Fibroblast of pulmonary artery (primary cell): ENCODE measurements at regions not wholly inside any gene's neighbourhood (a gene's known extent, or its start where the extent isn't known, plus 50 kb on each side); places are given as distances from the start of the nearest gene placed in this dataset.
A peak's percentile ranks its signal among the peaks of the same experiment; 100 is the strongest.

Experiments used
- DNase-seq: peaks from one replicate; pipeline ENCODE4 v3.0.0-alpha.2; 2010; ENCODE audit warnings: low read depth
- H3K4me3 ChIP-seq: replicated peaks from 2 replicates; pipeline ENCODE4 v1.5.1; 2011; ENCODE audit warnings: low read depth, mild to moderate bottlenecking, control low read depth, low read length, moderate library complexity
- TF ChIP-seq, protein P1 (sequence below): IDR thresholded peaks from 2 replicates; pipeline ENCODE4 v1.5.1; 2011; ENCODE audit warnings: mild to moderate bottlenecking, control low read depth, low read length, inconsistent platforms; ENCODE audit errors: missing control alignments

GRCh38 chr14:80403036-80403435 is 191.7 kb upstream of the DIO2 start:
- TF ChIP-seq, protein P1, sequence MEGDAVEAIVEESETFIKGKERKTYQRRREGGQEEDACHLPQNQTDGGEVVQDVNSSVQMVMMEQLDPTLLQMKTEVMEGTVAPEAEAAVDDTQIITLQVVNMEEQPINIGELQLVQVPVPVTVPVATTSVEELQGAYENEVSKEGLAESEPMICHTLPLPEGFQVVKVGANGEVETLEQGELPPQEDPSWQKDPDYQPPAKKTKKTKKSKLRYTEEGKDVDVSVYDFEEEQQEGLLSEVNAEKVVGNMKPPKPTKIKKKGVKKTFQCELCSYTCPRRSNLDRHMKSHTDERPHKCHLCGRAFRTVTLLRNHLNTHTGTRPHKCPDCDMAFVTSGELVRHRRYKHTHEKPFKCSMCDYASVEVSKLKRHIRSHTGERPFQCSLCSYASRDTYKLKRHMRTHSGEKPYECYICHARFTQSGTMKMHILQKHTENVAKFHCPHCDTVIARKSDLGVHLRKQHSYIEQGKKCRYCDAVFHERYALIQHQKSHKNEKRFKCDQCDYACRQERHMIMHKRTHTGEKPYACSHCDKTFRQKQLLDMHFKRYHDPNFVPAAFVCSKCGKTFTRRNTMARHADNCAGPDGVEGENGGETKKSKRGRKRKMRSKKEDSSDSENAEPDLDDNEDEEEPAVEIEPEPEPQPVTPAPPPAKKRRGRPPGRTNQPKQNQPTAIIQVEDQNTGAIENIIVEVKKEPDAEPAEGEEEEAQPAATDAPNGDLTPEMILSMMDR, result no peak
- H3K4me3 ChIP-seq, result no peak overlapping the region
- DNase-seq, result no peak

GRCh38 chr14:80395031-80395430 is 183.7 kb upstream of the DIO2 start:
- TF ChIP-seq, protein P1, result no peak
- DNase-seq, result no peak
- no peak overlapping the region for H3K4me3 ChIP-seq

GRCh38 chr14:80393766-80394165 is 182.5 kb upstream of the DIO2 start:
- TF ChIP-seq, protein P1, result no peak

GRCh38 chr14:80390906-80391305 is 179.6 kb upstream of the DIO2 start:
- no peak overlapping the region for H3K4me3 ChIP-seq
- DNase-seq, result peak; percentile 66
- TF ChIP-seq, protein P1, result no peak

More at GRCh38 chr14:80393766-80394165, 182.5 kb upstream of the DIO2 start:
- no peak for DNase-seq
- no peak overlapping the region for H3K4me3 ChIP-seq

GRCh38 chr14:80388980-80389711 is 177.8 kb upstream of the DIO2 start:
- DNase-seq, result peak; percentile 83
- no peak overlapping the region for H3K4me3 ChIP-seq
- TF ChIP-seq, protein P1, result no peak

DNA sequence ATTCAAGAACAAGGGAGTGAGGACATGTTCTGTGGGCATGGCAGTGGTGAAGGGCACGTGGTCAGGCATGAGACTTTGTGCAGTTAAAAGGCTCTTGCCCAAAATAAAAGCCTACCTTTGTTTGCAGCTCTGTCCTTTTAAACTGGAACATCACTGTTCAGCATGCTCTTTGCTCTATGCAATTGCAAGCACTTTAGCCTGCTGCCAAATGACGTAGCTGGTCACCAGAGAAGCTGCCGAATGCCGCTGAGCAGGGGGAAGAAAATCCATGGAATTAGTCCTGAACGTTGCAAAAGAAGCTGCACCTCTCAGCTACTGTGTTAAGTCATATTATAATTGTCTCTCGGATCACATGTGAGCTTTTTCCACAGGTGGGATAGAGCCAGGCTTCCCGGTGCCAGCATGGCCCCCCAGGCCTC is 176.3 kb upstream of the DIO2 start:
- no peak for DNase-seq
- TF ChIP-seq, protein P1, result no peak
- no peak overlapping the region for H3K4me3 ChIP-seq

DNA sequence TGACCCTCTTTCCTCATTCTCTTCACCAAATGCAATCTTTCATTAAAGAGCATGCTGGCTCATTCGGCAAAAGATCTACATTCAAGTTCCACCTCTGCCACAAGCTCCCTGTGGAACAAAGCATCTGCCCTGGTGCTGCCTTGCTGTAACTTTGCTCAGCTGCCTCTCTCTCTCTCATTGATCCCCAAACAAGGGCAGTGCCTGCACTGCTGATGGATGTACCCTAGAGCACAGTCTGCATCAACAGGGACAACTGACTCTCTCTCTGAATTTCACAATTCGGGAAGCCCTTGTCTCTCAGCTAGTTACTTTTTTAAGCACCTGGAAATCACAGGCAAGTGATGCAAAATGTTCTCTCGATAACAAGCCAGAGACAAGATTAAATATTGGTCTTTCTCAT is 174.0 kb upstream of the DIO2 start:
- no peak overlapping the region for H3K4me3 ChIP-seq
- DNase-seq, result no peak
- TF ChIP-seq, protein P1, result no peak
